Esophagus mucosa (tissue), 1 donor: ENCODE measurements at regions not wholly inside any gene's neighbourhood (a gene's known extent, or its start where the extent isn't known, plus 50 kb on each side); places are given as distances from the start of the nearest gene placed in this dataset.
"Not testable (repeated sequence)": the region's sequence is repeated elsewhere in the genome, so short reads cannot be mapped to it uniquely, and the experiment has no call there.

Experiments
- ATAC-seq: fragments of 200-7000 bp; cut with Tn5 transposase; one replicate; pipeline ENCODE4 v1.9.1; 2020
- donor health status: DM: yes; HTN: yes; CAD: no.

- no peak for ATAC-seq
Measured at GRCh38 chr21:38614558-38614957, 116.3 kb upstream of the ERG start.

- ATAC-seq: peak; percentile 38
Measured at GRCh38 chr21:38619480-38619879, 121.2 kb upstream of the ERG start.

DNA sequence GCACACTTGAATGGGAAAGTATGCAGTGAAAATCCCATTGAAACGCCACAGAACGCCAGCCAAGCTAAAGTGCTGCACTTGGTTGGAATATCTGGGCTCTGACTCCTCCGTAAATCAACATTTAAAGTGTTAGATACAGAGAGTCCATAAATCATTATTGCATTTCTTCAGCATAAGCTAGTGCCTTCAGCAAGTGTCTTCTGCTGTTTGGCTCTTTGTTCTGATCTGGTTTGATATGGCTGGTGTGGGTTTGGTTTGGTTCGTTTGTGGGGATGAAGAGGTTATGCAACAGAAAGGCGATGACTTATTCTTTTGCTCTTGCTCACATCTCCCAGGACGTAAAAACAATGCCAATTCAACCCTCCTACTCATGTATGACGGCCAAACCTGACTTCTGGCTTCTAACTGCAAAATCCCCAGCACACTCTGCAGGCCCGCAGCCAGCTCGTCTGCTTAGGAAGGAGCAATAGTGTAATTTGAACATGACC is 121.8 kb upstream of the ERG start:
- ATAC-seq: peak; percentile 76

GRCh38 chr21:38621132-38621531 is 122.9 kb upstream of the ERG start:
- ATAC-seq: no peak

- no peak for ATAC-seq
Measured at GRCh38 chr21:38622081-38622826, 124.0 kb upstream of the ERG start.

GRCh38 chr21:38622827-38623209 is 124.5 kb upstream of the ERG start:
- no peak for ATAC-seq

- no peak for ATAC-seq
Measured at GRCh38 chr21:38623552-38623951, 125.3 kb upstream of the ERG start.

GRCh38 chr21:38625000-38625399 is 126.7 kb upstream of the ERG start:
- ATAC-seq: no peak

DNA sequence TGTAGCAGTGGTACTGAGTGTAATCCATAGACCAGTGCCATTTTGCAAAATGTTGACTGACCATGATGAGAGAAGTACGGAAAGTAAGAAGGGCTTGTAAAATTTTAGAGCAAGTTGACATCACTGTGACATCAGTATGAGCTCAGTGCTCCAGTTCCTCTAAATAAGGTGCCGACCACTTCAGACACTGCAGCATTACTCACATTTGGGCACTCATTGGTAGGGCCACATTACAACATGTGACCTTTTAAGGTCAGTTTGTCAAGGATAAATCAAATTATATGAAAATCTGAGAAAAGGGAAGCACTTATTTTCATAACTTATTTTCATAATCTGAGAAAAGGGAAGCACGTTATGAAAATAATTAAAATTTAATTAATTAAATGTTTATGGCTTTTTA is 128.0 kb upstream of the ERG start:
- no peak for ATAC-seq

DNA sequence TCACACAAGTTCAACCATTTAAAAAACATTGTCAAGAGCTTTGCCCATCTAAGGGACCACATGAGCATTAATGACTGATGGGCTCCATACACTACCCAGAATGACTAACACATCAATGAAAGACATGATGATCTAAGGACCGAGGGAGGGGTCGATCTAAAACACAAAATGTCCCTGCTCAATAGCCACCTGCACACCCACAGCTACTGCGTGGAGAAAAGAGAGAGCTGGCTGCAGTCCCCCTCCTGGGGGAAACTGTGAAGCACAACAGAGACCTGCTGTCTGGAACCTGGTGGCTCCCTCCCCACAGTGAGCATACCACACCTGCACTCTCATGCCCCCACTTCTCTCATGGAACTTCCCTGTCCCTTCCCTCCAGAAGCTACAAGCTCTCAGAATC is 130.1 kb upstream of the ERG start:
- ATAC-seq: no peak

DNA sequence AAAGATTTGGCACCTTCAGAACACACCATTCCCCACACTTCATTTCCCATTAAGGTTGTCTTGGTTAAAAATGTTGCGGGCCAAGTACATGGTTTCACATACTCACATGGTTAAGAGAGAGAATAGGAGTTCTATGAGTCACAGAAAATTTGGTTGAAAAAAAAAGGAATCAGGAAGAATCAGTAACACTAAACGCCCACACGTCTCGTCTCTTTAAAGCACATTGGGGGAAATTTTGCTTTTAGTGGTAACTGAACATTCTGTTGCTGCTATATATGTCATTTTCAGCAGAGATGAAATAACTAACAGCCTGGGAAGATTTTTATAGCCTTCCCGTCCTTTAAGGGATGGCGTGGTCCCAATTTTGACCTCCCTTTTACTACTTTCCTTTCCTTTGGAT is 132.9 kb upstream of the ERG start:
- no peak for ATAC-seq

DNA sequence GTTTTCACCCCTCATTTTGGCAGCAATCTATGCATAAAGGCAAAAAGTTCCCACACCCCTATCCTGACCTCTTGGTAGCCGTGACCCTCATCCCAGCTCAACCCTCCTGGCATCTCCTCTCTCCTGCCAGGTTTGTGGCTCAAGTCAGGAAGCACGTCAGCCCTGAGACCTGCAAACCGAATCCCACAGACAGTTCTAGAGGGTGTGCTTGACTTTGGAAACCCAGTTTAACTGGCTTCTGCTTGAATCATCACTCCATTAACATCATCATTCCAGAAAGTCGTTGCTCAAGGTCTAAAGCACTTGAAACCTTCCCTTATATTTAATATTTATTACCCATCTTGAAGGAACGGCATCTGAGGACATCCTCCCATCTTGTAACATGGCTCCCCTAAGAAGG is 133.4 kb upstream of the ERG start:
- ATAC-seq: peak; percentile 85

DNA sequence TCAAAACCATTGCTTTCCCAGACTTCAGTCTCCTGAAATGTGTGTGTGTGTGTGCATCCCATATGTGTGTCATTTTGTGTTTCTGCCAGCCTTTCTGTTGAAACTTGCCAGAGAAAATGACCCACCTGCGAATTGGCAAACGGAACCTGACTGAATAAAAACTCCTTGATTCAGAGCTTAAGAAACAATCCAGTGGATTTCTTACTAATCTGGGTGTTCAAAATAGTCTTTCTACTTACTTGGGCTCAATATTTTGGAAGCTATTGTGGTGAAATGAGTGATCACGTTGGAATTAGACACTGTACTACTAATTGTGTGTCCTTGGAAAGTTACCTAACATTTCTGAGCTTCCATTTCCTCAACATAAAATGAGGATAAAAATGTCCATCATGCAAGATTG is 138.9 kb upstream of the ERG start:
- ATAC-seq: peak; percentile 83

DNA sequence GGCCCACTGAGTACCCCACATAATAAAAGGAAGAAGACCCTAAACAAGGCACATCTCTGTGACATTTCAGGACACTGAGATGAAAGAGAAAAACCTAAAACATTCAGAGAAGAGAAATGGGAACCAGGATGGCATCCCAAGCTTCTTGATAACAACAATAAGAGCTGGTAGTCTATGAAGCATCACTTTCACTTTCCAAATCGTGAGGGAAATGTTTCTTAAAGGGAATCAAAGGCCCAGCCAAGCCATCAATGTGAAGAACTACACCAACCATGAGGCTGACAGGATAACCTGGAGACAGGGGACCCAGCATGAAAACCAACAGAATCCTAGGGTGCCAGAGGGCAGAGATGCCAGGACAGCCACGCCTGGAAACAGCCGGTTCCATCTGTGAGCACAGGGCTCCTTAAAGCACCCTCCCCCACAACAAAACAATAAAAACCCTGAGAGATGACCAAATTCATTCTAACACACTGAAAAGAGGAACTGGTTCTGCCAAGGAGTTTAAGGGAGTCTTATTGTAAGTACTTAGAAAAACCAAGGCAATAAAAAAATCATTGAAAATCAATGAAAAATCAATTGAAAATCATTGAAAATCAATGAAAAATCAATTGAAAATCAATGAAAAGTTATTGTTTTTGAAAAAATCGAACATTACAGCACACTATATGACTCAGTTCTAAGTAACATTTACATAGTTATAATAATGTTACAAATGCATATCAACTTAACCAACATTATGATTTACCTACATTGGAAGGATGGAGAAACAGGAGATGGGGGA is 141.5 kb upstream of the ERG start:
- no peak for ATAC-seq

- not testable (repeated sequence) for ATAC-seq
Measured at GRCh38 chr21:38640355-38640742, 142.1 kb upstream of the ERG start.

- ATAC-seq: no peak
Measured at GRCh38 chr21:38643404-38644023, 145.2 kb upstream of the ERG start.

- no peak for ATAC-seq
Measured at GRCh38 chr21:38645282-38645681, 147.0 kb upstream of the ERG start.

DNA sequence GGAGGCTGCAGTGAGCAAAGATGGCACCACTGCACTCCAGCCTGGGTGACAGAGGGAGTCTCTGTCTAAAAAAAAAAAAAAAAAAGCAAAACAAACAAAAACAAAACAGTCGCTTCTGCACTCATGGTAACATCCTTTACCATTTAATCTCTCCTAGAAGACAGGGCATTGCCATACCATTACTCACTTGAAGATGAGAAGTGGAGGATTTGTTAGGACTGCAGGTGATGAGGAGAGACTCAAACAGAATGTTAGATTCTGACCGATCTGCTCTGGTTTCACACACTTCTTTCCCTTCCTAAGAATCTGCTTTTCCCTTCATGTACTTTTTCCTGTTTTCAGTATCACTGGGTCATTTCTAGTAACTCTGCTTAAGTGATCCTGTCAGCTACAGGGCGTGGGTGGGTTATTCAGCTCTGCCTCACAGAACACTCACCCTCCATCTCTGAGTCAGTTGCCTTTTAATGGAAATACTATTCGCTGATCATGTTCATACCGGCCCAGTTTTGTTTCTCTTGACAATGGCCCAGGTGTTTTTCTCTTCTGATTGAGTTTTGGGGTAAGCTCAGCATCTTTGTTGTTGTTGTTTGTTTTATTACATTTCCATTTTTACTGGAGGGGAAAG is 148.0 kb upstream of the ERG start:
- ATAC-seq: peak; percentile 95

DNA sequence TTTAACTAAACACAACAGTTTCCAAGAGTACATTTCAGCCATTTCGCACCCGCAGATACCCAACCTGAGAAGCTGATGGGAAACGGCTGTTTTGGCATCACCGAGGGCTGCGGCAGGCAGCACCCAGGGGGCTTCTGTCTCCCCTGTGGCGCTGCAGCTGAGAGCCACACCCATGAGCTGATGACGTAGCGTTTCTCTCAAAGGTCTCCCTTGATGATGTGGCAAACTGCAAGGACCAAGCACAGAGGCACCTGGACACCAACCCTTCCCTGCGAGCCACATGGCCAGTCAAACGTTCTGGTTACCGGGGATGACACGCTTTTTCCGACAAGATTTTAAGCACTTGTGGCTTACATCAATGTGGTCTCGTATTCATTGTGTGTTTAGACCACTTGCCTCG is 150.8 kb upstream of the ERG start:
- no peak for ATAC-seq

DNA sequence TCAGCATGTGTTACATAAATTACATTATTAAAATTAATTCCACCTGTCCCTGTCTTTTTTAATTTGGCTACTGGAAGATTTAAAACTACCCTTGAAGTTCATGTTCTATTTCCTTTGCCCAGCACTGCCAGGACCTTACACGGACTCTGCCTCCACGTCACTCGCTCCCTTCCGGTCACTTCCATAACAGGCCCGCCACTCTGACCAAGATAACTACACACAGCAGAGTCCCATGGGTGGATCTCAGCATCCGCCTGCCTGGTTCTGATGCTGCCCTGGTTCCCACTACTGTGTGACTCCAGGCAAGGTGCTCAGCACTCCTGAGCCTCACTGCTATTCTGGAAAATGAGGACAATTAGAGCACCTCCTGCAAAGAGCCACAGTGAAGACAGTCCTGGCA is 153.3 kb upstream of the ERG start:
- ATAC-seq: no peak

- no peak for ATAC-seq
Measured at GRCh38 chr21:38652396-38652795, 153.3 kb upstream of the ETS2 start.

- no peak for ATAC-seq
Measured at GRCh38 chr21:38654580-38654979, 151.1 kb upstream of the ETS2 start.

GRCh38 chr21:38658511-38658910 is 147.2 kb upstream of the ETS2 start:
- no peak for ATAC-seq
